Stromal cell of bone marrow (primary cell): ENCODE measurements at regions not wholly inside any gene's neighbourhood (a gene's known extent, or its start where the extent isn't known, plus 50 kb on each side); places are given as distances from the start of the nearest gene placed in this dataset.

Experiments
- DNase-seq: peaks from one replicate; pipeline ENCODE4 v3.0.0-alpha.2; 2012; ENCODE audit warnings: low read depth

- DNase-seq: no peak
These were observed 151.4 kb downstream of the RAP2B start for GRCh38 chr3:153313302-153313965.

DNA sequence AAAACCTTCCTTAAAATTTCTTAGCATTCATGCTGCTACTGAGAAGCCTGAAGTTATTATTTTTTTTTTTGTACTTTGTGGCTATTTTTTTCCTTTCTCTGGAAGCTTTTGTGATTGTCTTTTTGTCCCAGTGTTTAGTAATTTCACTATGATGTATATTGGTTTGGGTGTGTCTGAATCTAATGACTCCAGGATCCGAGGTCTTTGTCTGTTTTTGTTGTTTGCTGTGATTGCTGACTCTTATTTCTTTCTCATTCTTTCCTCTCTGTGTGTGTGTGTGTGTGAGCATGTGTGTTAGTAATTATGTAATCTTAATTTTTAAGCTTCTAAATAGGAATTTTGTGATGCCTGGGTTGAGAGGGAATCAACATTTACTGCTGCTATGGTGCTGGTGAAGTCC lies 152.0 kb downstream of the RAP2B start:
- no peak for DNase-seq

DNA sequence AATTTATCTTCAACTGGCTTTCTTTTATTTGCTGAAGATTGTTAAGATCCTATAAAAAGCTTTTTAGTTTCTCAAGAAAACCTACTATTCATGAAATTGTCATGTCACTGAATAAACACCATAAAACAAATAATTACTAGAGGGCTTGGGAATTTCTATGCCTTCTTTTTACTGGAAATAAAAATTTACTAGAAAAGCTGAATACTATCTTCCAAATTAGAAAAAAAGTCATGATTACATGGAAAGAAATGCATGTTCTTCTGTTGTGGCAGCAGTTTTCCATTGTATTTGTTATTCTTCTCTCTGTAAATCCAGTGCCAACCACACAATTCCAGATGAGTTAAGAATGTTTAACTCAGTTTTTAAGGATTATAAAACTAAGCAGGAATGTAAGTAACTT lies 153.8 kb downstream of the RAP2B start:
- DNase-seq: peak; percentile 80

GRCh38 chr3:153319705-153320554 lies 157.9 kb downstream of the RAP2B start:
- no peak for DNase-seq

DNA sequence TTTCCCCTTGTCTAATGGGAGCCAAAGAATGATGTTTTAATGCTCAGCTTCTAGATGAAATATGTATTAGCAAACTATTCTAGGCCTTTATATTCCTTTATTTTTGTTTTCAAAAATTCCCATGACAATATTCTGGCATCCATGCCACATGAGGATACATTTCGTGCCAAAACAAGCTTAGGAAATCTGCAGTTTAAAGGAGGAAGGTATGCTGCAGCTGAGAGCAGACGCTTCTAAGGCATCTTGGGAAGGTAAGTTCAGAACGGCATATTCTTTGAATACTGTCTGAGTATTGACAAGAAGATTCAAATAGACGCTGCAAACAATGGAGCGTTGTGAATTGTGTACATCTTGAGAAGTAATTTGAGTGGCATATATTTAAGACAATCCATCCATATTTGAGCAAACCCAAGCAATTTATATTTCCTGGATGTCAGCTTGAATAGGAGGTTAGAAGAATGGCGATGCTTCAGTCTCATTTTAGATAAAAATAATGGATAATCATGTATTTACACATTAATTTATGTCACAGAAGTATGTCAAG lies 158.6 kb downstream of the RAP2B start:
- no peak for DNase-seq

DNA sequence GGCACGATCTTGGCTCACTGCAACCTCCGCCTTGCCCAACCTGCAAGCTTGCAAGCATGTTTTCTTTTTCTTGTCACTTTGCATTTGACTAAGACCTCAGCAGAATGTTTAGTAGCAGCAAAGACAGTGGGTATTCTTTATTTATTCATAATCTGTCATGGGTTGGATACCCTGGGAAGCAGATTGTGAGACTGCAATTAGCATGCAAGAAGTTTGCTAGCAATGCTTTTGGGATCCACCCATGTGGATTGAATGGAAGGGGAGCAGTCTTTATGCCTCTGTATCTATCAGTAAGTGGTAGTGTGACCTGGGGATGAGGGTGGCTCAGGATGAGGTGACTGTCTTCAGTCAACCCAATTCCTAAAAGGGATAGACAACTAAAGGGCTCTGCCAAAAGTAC lies 166.7 kb downstream of the RAP2B start:
- no peak for DNase-seq

- no peak for DNase-seq
These were observed 168.9 kb downstream of the RAP2B start for GRCh38 chr3:153330901-153331300.

DNA sequence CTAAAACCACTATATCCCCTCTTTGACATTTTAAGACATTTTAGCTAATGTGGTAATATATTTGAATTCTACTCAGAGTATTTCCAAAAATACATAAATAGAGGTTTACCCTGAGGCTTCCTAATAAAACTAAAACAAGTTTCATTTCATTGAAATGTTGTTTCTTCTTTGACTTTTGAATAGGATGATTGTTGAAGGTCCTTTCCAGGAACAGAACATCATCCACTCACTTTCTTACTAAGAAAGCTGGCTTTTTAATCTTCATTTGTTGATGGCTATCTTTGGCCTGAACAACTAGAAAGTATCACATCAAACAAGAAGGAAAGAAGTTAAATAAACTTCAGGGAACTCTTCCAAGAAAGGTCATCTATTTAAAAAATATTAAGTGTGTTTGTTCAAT lies 169.7 kb downstream of the RAP2B start:
- no peak for DNase-seq

- no peak for DNase-seq
These were observed 172.5 kb downstream of the RAP2B start for GRCh38 chr3:153334558-153334957.

GRCh38 chr3:153337369-153337768 lies 175.3 kb downstream of the RAP2B start:
- no peak for DNase-seq

DNA sequence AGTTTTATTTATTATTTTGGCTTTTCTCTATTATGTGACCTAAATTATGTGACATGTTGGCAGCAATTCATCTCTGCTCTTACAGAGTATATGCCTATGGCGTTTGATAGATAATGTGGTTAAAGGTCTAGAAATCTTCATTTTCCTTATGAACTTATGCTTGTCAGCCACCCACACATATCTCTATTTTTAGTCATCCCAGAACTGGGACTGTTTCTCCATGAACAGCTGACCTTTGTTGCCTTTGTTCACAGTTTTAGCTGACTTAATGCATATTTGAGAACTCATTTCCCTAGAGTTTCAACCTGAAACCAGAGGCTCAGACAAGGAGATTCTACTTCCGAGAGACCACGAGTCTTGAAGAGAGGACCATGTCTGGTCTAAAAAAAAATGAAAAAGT lies 176.5 kb downstream of the RAP2B start:
- peak; percentile 70 for DNase-seq

DNA sequence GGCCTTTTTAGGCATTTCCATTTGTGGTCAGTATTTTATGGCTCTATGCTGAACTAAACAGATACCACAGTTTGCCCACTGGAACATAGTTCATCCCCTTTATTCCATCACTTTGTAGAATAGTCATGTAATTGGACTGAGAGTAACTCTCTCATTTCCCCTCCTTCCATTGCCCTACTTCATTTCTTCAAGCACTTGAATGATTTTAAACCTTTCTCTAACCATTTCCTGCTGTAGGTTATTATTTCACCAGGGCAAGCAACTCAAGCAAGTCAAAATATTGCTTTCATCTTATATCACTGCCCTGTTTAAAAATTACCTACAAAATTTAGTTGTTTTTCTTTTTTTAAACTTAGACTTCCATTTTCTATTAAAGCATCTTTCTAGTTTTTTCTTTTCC lies 177.0 kb downstream of the RAP2B start:
- DNase-seq: no peak

GRCh38 chr3:153343988-153344782 lies 182.2 kb downstream of the RAP2B start:
- no peak for DNase-seq

GRCh38 chr3:153348457-153349107 lies 186.6 kb downstream of the RAP2B start:
- no peak for DNase-seq

- DNase-seq: no peak
These were observed 187.1 kb downstream of the RAP2B start for GRCh38 chr3:153349108-153349499.

- peak; percentile 9 for DNase-seq
These were observed 188.4 kb downstream of the RAP2B start for GRCh38 chr3:153350420-153350819.

GRCh38 chr3:153354641-153355040 lies 192.6 kb downstream of the RAP2B start:
- no peak for DNase-seq

- DNase-seq: no peak
These were observed 193.5 kb downstream of the RAP2B start for GRCh38 chr3:153355559-153355958.

DNA sequence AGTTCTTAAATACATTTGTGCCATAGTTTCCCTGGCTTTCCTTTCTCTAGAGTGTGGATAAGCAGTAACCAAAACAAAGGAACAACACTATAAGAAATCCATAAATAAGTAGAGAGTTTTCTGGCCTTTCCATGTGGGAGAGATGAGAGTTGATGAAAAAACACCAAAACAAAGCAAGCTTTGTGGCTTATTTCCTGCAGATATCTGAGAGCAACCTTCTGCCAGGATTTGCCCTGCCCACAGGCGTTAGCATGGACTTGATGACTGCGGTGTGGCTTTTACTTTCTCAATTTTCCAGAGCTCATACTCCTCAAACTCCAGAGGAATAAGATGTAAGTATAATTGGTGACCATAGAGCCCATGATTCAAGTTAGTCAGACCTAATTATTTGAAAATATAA lies 194.9 kb downstream of the RAP2B start:
- no peak for DNase-seq

DNA sequence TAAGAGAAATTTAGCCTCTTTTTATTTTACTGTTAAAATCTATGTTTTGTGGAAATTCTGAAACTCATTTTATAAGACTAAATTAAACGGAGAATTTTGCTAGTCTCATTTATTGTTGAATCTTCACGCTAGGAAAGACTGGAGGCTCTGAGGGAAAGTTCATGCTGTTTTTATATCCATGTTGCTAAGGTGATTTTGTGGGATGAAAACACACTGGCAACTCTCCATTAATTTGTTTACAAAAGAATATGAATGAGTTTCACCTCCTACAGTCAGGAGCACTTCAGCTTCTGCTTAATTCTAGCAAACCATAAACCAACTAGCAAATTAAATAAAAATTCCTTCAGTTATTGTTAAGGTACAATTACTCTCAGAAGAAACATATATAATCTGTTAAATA lies 195.4 kb downstream of the RAP2B start:
- DNase-seq: no peak

- no peak for DNase-seq
These were observed 207.7 kb downstream of the RAP2B start for GRCh38 chr3:153369561-153370374.
